Mesenchymal stem cell (in vitro differentiated cells and primary cell): ENCODE measurements at regions not wholly inside any gene's neighbourhood (a gene's known extent, or its start where the extent isn't known, plus 50 kb on each side); places are given as distances from the start of the nearest gene placed in this dataset.

Source experiments
- DNase-seq: peaks from one replicate; pipeline ENCODE4 v3.0.0-alpha.2; 2013
- H2AFZ ChIP-seq: one replicate; pipeline ENCODE4 v1.6.1; 2013; ENCODE audit warnings: low read depth, mild to moderate bottlenecking, control low read depth, inconsistent platforms, low read length, moderate library complexity
- H2AK5ac ChIP-seq: 2 replicates; pipeline ENCODE4 v1.6.1; 2013; ENCODE audit warnings: low read length, moderate library complexity, mild to moderate bottlenecking, inconsistent platforms; ENCODE audit not compliant: severe bottlenecking
- H2BK120ac ChIP-seq: one replicate; pipeline ENCODE4 v1.6.1; 2013; ENCODE audit warnings: low read depth, mild to moderate bottlenecking, inconsistent platforms, low read length, moderate library complexity
- H2BK12ac ChIP-seq, 2 experiments: one replicate each; pipeline ENCODE4 v1.6.1; 2013; ENCODE audit warnings: inconsistent platforms in 2 of 2, low read length in 2 of 2, mild to moderate bottlenecking in 2 of 2, moderate library complexity in 2 of 2, control low read depth in 1 of 2
- H2BK15ac ChIP-seq: one replicate; pipeline ENCODE4 v1.6.1; 2013; ENCODE audit warnings: mild to moderate bottlenecking, low read depth, inconsistent platforms; ENCODE audit not compliant: poor library complexity, severe bottlenecking
- H2BK5ac ChIP-seq: 2 replicates; pipeline ENCODE4 v1.6.1; 2013; ENCODE audit warnings: low read depth, mild to moderate bottlenecking, low read length, control low read depth, inconsistent platforms; ENCODE audit not compliant: poor library complexity, severe bottlenecking
- H3K14ac ChIP-seq, 2 experiments: one replicate each; pipeline ENCODE4 v1.6.1; 2013; ENCODE audit warnings: inconsistent platforms in 2 of 2, low read length in 2 of 2, control low read depth in 1 of 2, mild to moderate bottlenecking in 1 of 2, moderate library complexity in 1 of 2
- H3K18ac ChIP-seq, 2 experiments: one replicate each; pipeline ENCODE4 v1.6.1; 2013; ENCODE audit warnings: inconsistent platforms in 2 of 2, low read length in 2 of 2, control low read depth in 1 of 2, low read depth in 1 of 2, mild to moderate bottlenecking in 1 of 2
- H3K23ac ChIP-seq, 2 experiments: one replicate each; pipeline ENCODE4 v1.6.1; 2013; ENCODE audit warnings: inconsistent platforms in 2 of 2, low read length in 2 of 2, mild to moderate bottlenecking in 2 of 2, moderate library complexity in 2 of 2, control low read depth in 1 of 2
- H3K27ac ChIP-seq: 2 replicates; pipeline ENCODE4 v1.5.1; 2013; ENCODE audit warnings: mild to moderate bottlenecking, moderate library complexity, low read length, control low read depth, inconsistent platforms; ENCODE audit not compliant: poor library complexity, severe bottlenecking
- H3K27me3 ChIP-seq, 2 experiments: 2 replicates each; pipeline versions ENCODE4 v1.6.1 to v1.7.0; 2013; ENCODE audit warnings: low read length in 2 of 2, mild to moderate bottlenecking in 2 of 2, moderate library complexity in 2 of 2, control low read depth in 1 of 2, inconsistent platforms in 1 of 2; ENCODE audit not compliant: control insufficient read depth in 1 of 2, insufficient read depth in 1 of 2
- H3K36me3 ChIP-seq, 2 experiments: 2 replicates each; pipeline versions ENCODE4 v1.6.1 to v1.7.0; 2013; ENCODE audit warnings: low read length in 2 of 2, control low read depth in 1 of 2, inconsistent platforms in 1 of 2, low read depth in 1 of 2, mild to moderate bottlenecking in 1 of 2; ENCODE audit not compliant: insufficient read depth in 2 of 2, control insufficient read depth in 1 of 2
- H3K4ac ChIP-seq, 2 experiments: one replicate each; pipeline ENCODE4 v1.6.1; 2013; ENCODE audit warnings: inconsistent platforms in 2 of 2, low read length in 2 of 2, mild to moderate bottlenecking in 2 of 2, moderate library complexity in 2 of 2, control low read depth in 1 of 2, low read depth in 1 of 2
- H3K4me1 ChIP-seq: 2 replicates; pipeline ENCODE4 v1.6.1; 2013; ENCODE audit warnings: low read depth, low read length, control low read depth; ENCODE audit not compliant: control insufficient read depth, insufficient read depth
- H3K4me2 ChIP-seq: 2 replicates; pipeline ENCODE4 v1.6.1; 2013; ENCODE audit warnings: low read length, mild to moderate bottlenecking, inconsistent platforms; ENCODE audit not compliant: poor library complexity, severe bottlenecking
- H3K4me3 ChIP-seq, 2 experiments: 2 replicates each; pipeline versions ENCODE4 v1.5.1 to v1.7.0; 2013; ENCODE audit warnings: low read length in 2 of 2, mild to moderate bottlenecking in 2 of 2, control low read depth in 1 of 2, low read depth in 1 of 2; ENCODE audit not compliant: insufficient read depth in 1 of 2
- H3K79me1 ChIP-seq: replicated peaks from 2 replicates; pipeline ENCODE4 v1.6.1; 2013; ENCODE audit warnings: mild to moderate bottlenecking, control low read depth, low read length, inconsistent platforms; ENCODE audit not compliant: poor library complexity, severe bottlenecking
- H3K9ac ChIP-seq: 2 replicates; pipeline ENCODE4 v1.7.0; 2013; ENCODE audit warnings: mild to moderate bottlenecking, low read length, moderate library complexity
- H3K9me3 ChIP-seq: 2 replicates; pipeline ENCODE4 v1.7.0; 2013; ENCODE audit warnings: mild to moderate bottlenecking, low read length; ENCODE audit not compliant: control insufficient read depth
- H4K8ac ChIP-seq: one replicate; pipeline ENCODE4 v1.6.1; 2013; ENCODE audit warnings: inconsistent platforms, mild to moderate bottlenecking, low read length, moderate library complexity
- H4K91ac ChIP-seq: one replicate; pipeline ENCODE4 v1.6.1; 2013; ENCODE audit warnings: mild to moderate bottlenecking, low read length, inconsistent platforms
- WGBS: methylation state at CpG from one replicate; pipeline ENCODE4 v1.1.7; 2013; ENCODE audit warnings: mixed read lengths; 5-methylcytosine and 5-hydroxymethylcytosine counted together

- Histone ChIP-seq H3K4me2 (no peak overlapping the region), H2BK5ac (no peak overlapping the region), H3K23ac (no peak overlapping the region), H3K4me1 (no peaks in the 10 kb centered on the region), H3K36me3 (no peaks in the 10 kb centered on the region), H3K9ac (no peak overlapping the region), H3K14ac (no peak overlapping the region), H3K4ac (no peak overlapping the region), H4K91ac (no peak overlapping the region), H3K9me3 (no peaks in the 10 kb centered on the region), H3K79me1 (no peaks in the 10 kb centered on the region), H3K4me3 (no peak overlapping the region), H2BK15ac (no peak overlapping the region), H3K27ac (no peak overlapping the region), H4K8ac (no peak overlapping the region), H3K18ac (no peak overlapping the region), H2BK120ac (no peak overlapping the region), H2AFZ (no peak overlapping the region), H3K27me3 (no peaks in the 10 kb centered on the region), H2AK5ac (no peak overlapping the region), H2BK12ac (no peak overlapping the region)
- no peak for DNase-seq
Measured at GRCh38 chr5:97923496-97923895, 740.4 kb upstream of the RIOK2 start.

- H2BK15ac ChIP-seq = no peak overlapping the region
- H2BK120ac ChIP-seq = no peak overlapping the region
- no peak overlapping the region for H3K27ac ChIP-seq
- H3K4me3 ChIP-seq = no peak overlapping the region
- H3K9me3 ChIP-seq = no peaks in the 10 kb centered on the region
- no peaks in the 10 kb centered on the region for H3K27me3 ChIP-seq
- H4K8ac ChIP-seq = no peak overlapping the region
- no peak overlapping the region for H3K23ac ChIP-seq
- no peak for DNase-seq
- no peaks in the 10 kb centered on the region for H3K4me1 ChIP-seq
- H3K18ac ChIP-seq = no peak overlapping the region
- H3K79me1 ChIP-seq = no peaks in the 10 kb centered on the region
- no peak overlapping the region for H3K4ac ChIP-seq
- H2AFZ ChIP-seq = no peak overlapping the region
- no peak overlapping the region for H3K14ac ChIP-seq
- no peaks in the 10 kb centered on the region for H3K36me3 ChIP-seq
- no peak overlapping the region for H3K9ac ChIP-seq
- H3K4me2 ChIP-seq = no peak overlapping the region
- H2AK5ac ChIP-seq = no peak overlapping the region
- H2BK12ac ChIP-seq = no peak overlapping the region
- no peak overlapping the region for H4K91ac ChIP-seq
- no peak overlapping the region for H2BK5ac ChIP-seq
- WGBS = no CpG with 5 or more reads among the region's 1 CpG
Measured at GRCh38 chr5:97923997-97924396, 741.0 kb upstream of the RIOK2 start.

GRCh38 chr5:97929383-97929782 is 746.3 kb upstream of the RIOK2 start:
- H3K4me3 ChIP-seq = no peak overlapping the region
- no peak overlapping the region for H3K14ac ChIP-seq
- no peak overlapping the region for H2BK15ac ChIP-seq
- no peaks in the 10 kb centered on the region for H3K36me3 ChIP-seq
- H2AFZ ChIP-seq = no peak overlapping the region
- no peak overlapping the region for H3K4ac ChIP-seq
- no peak overlapping the region for H2AK5ac ChIP-seq
- no peaks in the 10 kb centered on the region for H3K79me1 ChIP-seq
- no peak overlapping the region for H4K8ac ChIP-seq
- DNase-seq = no peak
- H3K4me1 ChIP-seq = no peaks in the 10 kb centered on the region
- H3K9ac ChIP-seq = no peak overlapping the region
- H3K23ac ChIP-seq = no peak overlapping the region
- no peak overlapping the region for H3K18ac ChIP-seq
- no peaks in the 10 kb centered on the region for H3K9me3 ChIP-seq
- H4K91ac ChIP-seq = no peak overlapping the region
- no peak overlapping the region for H2BK5ac ChIP-seq
- no peak overlapping the region for H3K4me2 ChIP-seq
- no peaks in the 10 kb centered on the region for H3K27me3 ChIP-seq
- 100% methylated on average over 1 of the region's 1 CpG for WGBS
- no peak overlapping the region for H2BK120ac ChIP-seq
- H2BK12ac ChIP-seq = no peak overlapping the region
- no peak overlapping the region for H3K27ac ChIP-seq

- Histone ChIP-seq H2BK12ac (no peak overlapping the region), H3K4ac (no peak overlapping the region), H3K36me3 (no peaks in the 10 kb centered on the region), H3K79me1 (no peaks in the 10 kb centered on the region), H3K4me2 (no peak overlapping the region), H2BK5ac (no peak overlapping the region), H4K8ac (no peak overlapping the region), H2BK15ac (no peak overlapping the region), H3K27me3 (no peaks in the 10 kb centered on the region), H3K4me1 (no peaks in the 10 kb centered on the region), H3K4me3 (no peak overlapping the region), H2AK5ac (no peak overlapping the region), H2AFZ (no peak overlapping the region), H4K91ac (no peak overlapping the region), H3K9me3 (no peaks in the 10 kb centered on the region), H2BK120ac (no peak overlapping the region), H3K18ac (no peak overlapping the region), H3K27ac (no peak overlapping the region), H3K23ac (no peak overlapping the region), H3K14ac (no peak overlapping the region), H3K9ac (no peak overlapping the region)
- DNase-seq = no peak
Measured at GRCh38 chr5:97931829-97932228, 748.8 kb upstream of the RIOK2 start.
